GM19438 (cell line): ENCODE measurements at regions not wholly inside any gene's neighbourhood (a gene's known extent, or its start where the extent isn't known, plus 50 kb on each side); places are given as distances from the start of the nearest gene placed in this dataset.

ENCODE experiments used
- ATAC-seq: cut with Tn5 transposase; IDR thresholded peaks from one replicate; pipeline ENCODE4 v1.9.1; 2021; ENCODE audit warnings: low read depth; ENCODE audit not compliant: unreplicated experiment

- ATAC-seq: no peak
Observed at GRCh38 chr6:4620284-4621151, 155.7 kb upstream of the CDYL start.

GRCh38 chr6:4616311-4616710 lies 159.9 kb upstream of the CDYL start:
- no peak for ATAC-seq

GRCh38 chr6:4615891-4616290 lies 160.3 kb upstream of the CDYL start:
- no peak for ATAC-seq

GRCh38 chr6:4615231-4615630 lies 161.0 kb upstream of the CDYL start:
- no peak for ATAC-seq

- ATAC-seq: no peak
Observed at GRCh38 chr6:4614637-4615036, 161.6 kb upstream of the CDYL start.

GRCh38 chr6:4613795-4614194 lies 162.4 kb upstream of the CDYL start:
- no peak for ATAC-seq

GRCh38 chr6:4613381-4613780 lies 162.8 kb upstream of the CDYL start:
- no peak for ATAC-seq

- no peak for ATAC-seq
Observed at GRCh38 chr6:4612636-4613171, 163.5 kb upstream of the CDYL start.

GRCh38 chr6:4611429-4612129 lies 164.6 kb upstream of the CDYL start:
- ATAC-seq: no peak

- ATAC-seq: no peak
Observed at GRCh38 chr6:4610256-4610655, 165.9 kb upstream of the CDYL start.

GRCh38 chr6:4608361-4609115 lies 167.7 kb upstream of the CDYL start:
- ATAC-seq: no peak

- ATAC-seq: no peak
Observed at GRCh38 chr6:4607793-4608192, 168.4 kb upstream of the CDYL start.

GRCh38 chr6:4606821-4607704 lies 169.1 kb upstream of the CDYL start:
- no peak for ATAC-seq

- ATAC-seq: no peak
Observed at GRCh38 chr6:4606016-4606415, 170.2 kb upstream of the CDYL start.

- no peak for ATAC-seq
Observed at GRCh38 chr6:4603856-4604369, 172.3 kb upstream of the CDYL start.

- ATAC-seq: no peak
Observed at GRCh38 chr6:4603291-4603690, 172.9 kb upstream of the CDYL start.

GRCh38 chr6:4599924-4600323 lies 176.3 kb upstream of the CDYL start:
- no peak for ATAC-seq

GRCh38 chr6:4598384-4598995 lies 177.7 kb upstream of the CDYL start:
- ATAC-seq: no peak

- no peak for ATAC-seq
Observed at GRCh38 chr6:4593951-4594350, 182.3 kb upstream of the CDYL start.
